Gastroesophageal sphincter (tissue), 3 donors: ENCODE measurements at regions not wholly inside any gene's neighbourhood (a gene's known extent, or its start where the extent isn't known, plus 50 kb on each side); places are given as distances from the start of the nearest gene placed in this dataset.

Experiments used
- CTCF ChIP-seq, 4 experiments: fragments of 200-600 bp in 2 of 4; fragments of 450-650 bp in 2 of 4; sonication (generic) in 1 of 4; IDR thresholded peaks; one replicate each; pipeline ENCODE4 v1.5.1; 2017 to 2019; ENCODE audit warnings: antibody characterized with exemption in 4 of 4, mild to moderate bottlenecking in 2 of 4, moderate library complexity in 2 of 4
- EP300 ChIP-seq: sonication (generic); formaldehyde crosslinking; IDR thresholded peaks from one replicate; pipeline ENCODE4 v1.6.1; 2017; ENCODE audit warnings: antibody characterized with exemption, mild to moderate bottlenecking
- POLR2A ChIP-seq, 2 donors: fragments of 450-650 bp; IDR thresholded peaks; one replicate each; pipeline ENCODE4 v1.6.1; 2017; ENCODE audit warnings: antibody characterized with exemption in 2 of 2, mild to moderate bottlenecking in 2 of 2, moderate library complexity in 1 of 2
- POLR2AphosphoS5 ChIP-seq: sonication (generic); formaldehyde crosslinking; IDR thresholded peaks from one replicate; pipeline ENCODE4 v1.6.1; 2017; ENCODE audit warnings: antibody characterized with exemption

- no peak for TF ChIP-seq CTCF (IDR thresholded peaks at IDR 0.05)
- TF ChIP-seq POLR2AphosphoS5, result no peak
- TF ChIP-seq POLR2A (IDR thresholded peaks at IDR 0.05), result no peak
- TF ChIP-seq EP300, result no peak
Observed at GRCh38 chr12:28631831-28632230, 441.6 kb downstream of the CCDC91 start.
